Fibroblast of lung (primary cell): ENCODE measurements at regions not wholly inside any gene's neighbourhood (a gene's known extent, or its start where the extent isn't known, plus 50 kb on each side); places are given as distances from the start of the nearest gene placed in this dataset.

Experiments
- DNase-seq, 2 donors: peaks; one replicate each; pipeline versions ENCODE4 v3.0.0 to v3.0.0-alpha.2; 2010; ENCODE audit warnings: low read depth in 2 of 2
- H2AFZ ChIP-seq: 2 replicates; pipeline ENCODE4 v1.5.1; 2012; ENCODE audit warnings: low read length, control low read depth, inconsistent platforms
- H3K27ac ChIP-seq: 2 replicates; pipeline ENCODE4 v1.5.1; 2011; ENCODE audit warnings: low read length, control low read depth; ENCODE audit not compliant: insufficient read depth
- H3K27me3 ChIP-seq: 2 replicates; pipeline ENCODE4 v1.5.1; 2011; ENCODE audit warnings: mild to moderate bottlenecking, low read length; ENCODE audit not compliant: control insufficient read depth, insufficient read depth
- H3K36me3 ChIP-seq: 2 replicates; pipeline ENCODE4 v1.5.1; 2011; ENCODE audit warnings: low read length; ENCODE audit not compliant: control insufficient read depth, insufficient read depth
- H3K4me1 ChIP-seq: 2 replicates; pipeline ENCODE4 v1.5.1; 2011; ENCODE audit warnings: low read length; ENCODE audit not compliant: control insufficient read depth, insufficient read depth; ENCODE audit errors: extremely low read depth
- H3K4me2 ChIP-seq: 2 replicates; pipeline ENCODE4 v1.5.1; 2011; ENCODE audit warnings: low read length, control low read depth; ENCODE audit not compliant: insufficient read depth; ENCODE audit errors: extremely low read depth
- H3K4me3 ChIP-seq, 4 experiments: fragments of 200-600 bp in 1 of 4; sonication (generic) in 1 of 4; replicated peaks in 1 of 4; 2 replicates each; pipeline ENCODE4 v1.5.1; 2011 to 2016; ENCODE audit warnings: low read length in 4 of 4, low read depth in 3 of 4, mild to moderate bottlenecking in 3 of 4, control low read depth in 2 of 4, inconsistent platforms in 1 of 4, mixed read lengths in 1 of 4; ENCODE audit not compliant: insufficient read depth in 1 of 4; ENCODE audit errors: control extremely low read depth in 1 of 4
- H3K79me2 ChIP-seq: 2 replicates; pipeline ENCODE4 v1.5.1; 2012; ENCODE audit warnings: mild to moderate bottlenecking, low read length, inconsistent platforms; ENCODE audit not compliant: control insufficient read depth, insufficient read depth
- H3K9ac ChIP-seq: 2 replicates; pipeline ENCODE4 v1.5.1; 2011; ENCODE audit warnings: mild to moderate bottlenecking, low read length, control low read depth; ENCODE audit not compliant: insufficient read depth
- H3K9me3 ChIP-seq: 2 replicates; pipeline ENCODE4 v1.5.1; 2012; ENCODE audit warnings: low read depth, low read length; ENCODE audit not compliant: control insufficient read depth, insufficient read depth
- H4K20me1 ChIP-seq: 2 replicates; pipeline ENCODE4 v1.5.1; 2011; ENCODE audit warnings: low read length; ENCODE audit not compliant: control insufficient read depth, insufficient read depth; ENCODE audit errors: extremely low read depth
- EZH2 ChIP-seq: IDR thresholded peaks from 2 replicates; pipeline ENCODE4 v1.5.1; 2012; ENCODE audit warnings: low read length, control low read depth, mild to moderate bottlenecking; ENCODE audit errors: missing control alignments
- TF ChIP-seq, protein P1 (sequence below), 2 donors: IDR thresholded peaks in 1 of 2; conservative IDR thresholded peaks in 1 of 2; 1 replicate in 1 of 2; 2 replicates in 1 of 2; pipeline ENCODE4 v1.5.1; 2011 to 2012; ENCODE audit warnings: low read length in 2 of 2, control low read depth in 1 of 2, inconsistent platforms in 1 of 2, low read depth in 1 of 2, mild to moderate bottlenecking in 1 of 2

DNA sequence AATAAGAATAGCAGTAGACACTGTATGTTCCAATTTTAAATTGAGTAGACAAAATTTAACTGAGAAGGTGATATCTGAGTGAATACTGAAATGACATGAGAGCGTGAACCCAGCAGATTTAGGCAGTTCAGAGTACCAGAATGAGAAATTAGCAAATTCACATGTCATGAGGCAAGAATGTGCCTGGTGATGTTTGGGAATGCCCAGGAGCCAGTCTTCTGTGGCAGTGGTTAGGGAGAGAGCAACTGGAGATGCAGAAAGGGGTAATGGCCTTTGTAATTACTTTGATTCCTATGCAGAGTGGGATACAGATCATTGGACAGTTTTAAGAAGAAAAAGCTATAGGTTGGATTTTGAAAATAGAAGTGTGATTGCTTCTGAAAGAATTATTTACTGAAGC lies 621.9 kb downstream of the TECRL start:
- Histone ChIP-seq H3K4me3 (no peak overlapping the region), H3K27ac (no peak overlapping the region), H3K79me2 (no peaks in the 10 kb centered on the region), H3K27me3 (no peaks in the 10 kb centered on the region), H4K20me1 (no peaks in the 10 kb centered on the region), H2AFZ (no peak overlapping the region), H3K4me2 (no peak overlapping the region), H3K9me3 (no peaks in the 10 kb centered on the region), H3K36me3 (no peaks in the 10 kb centered on the region), H3K9ac (no peak overlapping the region), H3K4me1 (no peaks in the 10 kb centered on the region)
- no peak for DNase-seq
- TF ChIP-seq, protein P1, sequence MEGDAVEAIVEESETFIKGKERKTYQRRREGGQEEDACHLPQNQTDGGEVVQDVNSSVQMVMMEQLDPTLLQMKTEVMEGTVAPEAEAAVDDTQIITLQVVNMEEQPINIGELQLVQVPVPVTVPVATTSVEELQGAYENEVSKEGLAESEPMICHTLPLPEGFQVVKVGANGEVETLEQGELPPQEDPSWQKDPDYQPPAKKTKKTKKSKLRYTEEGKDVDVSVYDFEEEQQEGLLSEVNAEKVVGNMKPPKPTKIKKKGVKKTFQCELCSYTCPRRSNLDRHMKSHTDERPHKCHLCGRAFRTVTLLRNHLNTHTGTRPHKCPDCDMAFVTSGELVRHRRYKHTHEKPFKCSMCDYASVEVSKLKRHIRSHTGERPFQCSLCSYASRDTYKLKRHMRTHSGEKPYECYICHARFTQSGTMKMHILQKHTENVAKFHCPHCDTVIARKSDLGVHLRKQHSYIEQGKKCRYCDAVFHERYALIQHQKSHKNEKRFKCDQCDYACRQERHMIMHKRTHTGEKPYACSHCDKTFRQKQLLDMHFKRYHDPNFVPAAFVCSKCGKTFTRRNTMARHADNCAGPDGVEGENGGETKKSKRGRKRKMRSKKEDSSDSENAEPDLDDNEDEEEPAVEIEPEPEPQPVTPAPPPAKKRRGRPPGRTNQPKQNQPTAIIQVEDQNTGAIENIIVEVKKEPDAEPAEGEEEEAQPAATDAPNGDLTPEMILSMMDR (conservative IDR thresholded peaks at IDR 0.05 in 1 of 2, IDR thresholded peaks at IDR 0.05 in 1 of 2; ENCODE audit: low read depth in 1 of 2, low read length in 2 of 2): no peak
- no peak for TF ChIP-seq EZH2

DNA sequence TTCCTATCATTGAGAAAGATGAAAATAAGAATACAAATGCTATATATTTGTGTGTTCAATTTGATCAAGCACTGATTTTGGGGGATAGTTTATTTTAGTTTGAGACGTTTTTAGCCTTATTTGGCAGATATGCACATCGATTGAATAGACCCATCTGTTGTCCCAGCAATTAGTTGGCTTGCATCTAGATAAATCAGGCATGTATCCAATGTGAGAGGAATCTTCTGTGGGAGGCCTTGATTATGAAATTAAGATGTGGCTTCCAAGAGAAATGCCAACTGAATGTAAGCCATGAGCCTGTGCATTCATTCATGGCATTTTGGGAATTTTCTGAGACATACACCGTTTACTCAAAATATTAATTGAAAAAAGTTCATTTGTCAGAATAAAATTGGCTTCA lies 623.1 kb downstream of the TECRL start:
- no peaks in the 10 kb centered on the region for H4K20me1 ChIP-seq
- no peak overlapping the region for H3K4me3 ChIP-seq
- H3K9me3 ChIP-seq: no peaks in the 10 kb centered on the region
- H3K4me2 ChIP-seq: no peak overlapping the region
- no peak for DNase-seq
- no peaks in the 10 kb centered on the region for H3K36me3 ChIP-seq
- H3K27ac ChIP-seq: no peak overlapping the region
- H3K27me3 ChIP-seq: no peaks in the 10 kb centered on the region
- TF ChIP-seq, protein P1 (conservative IDR thresholded peaks at IDR 0.05 in 1 of 2, IDR thresholded peaks at IDR 0.05 in 1 of 2; ENCODE audit: low read depth in 1 of 2, low read length in 2 of 2): no peak
- TF ChIP-seq EZH2: no peak
- H3K79me2 ChIP-seq: no peaks in the 10 kb centered on the region
- no peaks in the 10 kb centered on the region for H3K4me1 ChIP-seq
- no peak overlapping the region for H3K9ac ChIP-seq
- H2AFZ ChIP-seq: no peak overlapping the region

DNA sequence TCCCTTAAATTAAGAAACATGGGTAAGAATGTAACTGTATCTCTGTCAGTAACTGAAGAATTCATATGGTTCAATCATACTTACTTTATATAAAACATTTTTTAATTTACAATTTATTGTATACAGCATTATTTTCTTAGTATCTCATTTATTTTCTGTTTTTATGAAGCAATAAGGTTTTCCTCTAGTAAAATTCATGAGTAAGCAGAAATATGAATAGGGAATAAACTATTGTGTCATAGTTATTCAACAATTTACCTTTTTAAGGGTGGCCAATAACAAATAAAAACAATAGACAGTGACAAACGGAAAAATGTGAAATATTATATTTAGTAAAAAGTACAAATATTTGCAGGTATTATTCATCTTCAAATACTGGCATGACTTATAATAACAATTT lies 624.4 kb downstream of the TECRL start:
- Histone ChIP-seq H3K27me3 (no peaks in the 10 kb centered on the region), H4K20me1 (no peaks in the 10 kb centered on the region), H3K4me3 (no peak overlapping the region), H2AFZ (no peak overlapping the region), H3K4me2 (no peak overlapping the region), H3K27ac (no peak overlapping the region), H3K4me1 (no peaks in the 10 kb centered on the region), H3K9me3 (no peaks in the 10 kb centered on the region), H3K36me3 (no peaks in the 10 kb centered on the region), H3K9ac (no peak overlapping the region), H3K79me2 (no peaks in the 10 kb centered on the region)
- no peak for DNase-seq
- TF ChIP-seq, protein P1 (conservative IDR thresholded peaks at IDR 0.05 in 1 of 2, IDR thresholded peaks at IDR 0.05 in 1 of 2; ENCODE audit: low read depth in 1 of 2, low read length in 2 of 2): no peak
- TF ChIP-seq EZH2: no peak
